ENCODE measurements at regions not wholly inside any gene's neighbourhood (a gene's known extent, or its start where the extent isn't known, plus 50 kb on each side); places are given as distances from the start of the nearest gene placed in this dataset.

GRCh38 chr4:65798498-65799127 lies 128.3 kb upstream of the EPHA5 start:
- no peak overlapping the region for H3K27ac ChIP-seq (ENCODE audit: low read depth, low read length)
- H3K4me1 ChIP-seq (ENCODE audit: insufficient read depth, low read length): no peaks in the 10 kb centered on the region
- no peaks in the 10 kb centered on the region for H3K36me3 ChIP-seq (ENCODE audit: insufficient read depth, low read length)
- H3K9me3 ChIP-seq (ENCODE audit: insufficient read depth, low read depth, low read length): no peaks in the 10 kb centered on the region
- H3K27me3 ChIP-seq (ENCODE audit: insufficient read depth, low read length): no peaks in the 10 kb centered on the region
- DNase-seq (ENCODE audit: low read depth): peak; percentile 10
- H3K4me3 ChIP-seq (ENCODE audit: insufficient read depth, low read depth, low read length): no peak overlapping the region
- TF ChIP-seq CTCF (IDR thresholded peaks at IDR 0.05; ENCODE audit: insufficient read depth, low read depth, low read length): no peak
- TF ChIP-seq EZH2 (IDR thresholded peaks at IDR 0.05; ENCODE audit: insufficient read depth, low read length): no peak
- Mint-ChIP-seq H3K36me3 (ENCODE audit: low read depth, unreplicated experiment) (no peaks in the 10 kb centered on the region), H3K9me3 (ENCODE audit: unreplicated experiment) (no peaks in the 10 kb centered on the region), H3K27me3 (ENCODE audit: low read depth, unreplicated experiment) (no peaks in the 10 kb centered on the region), H3K4me1 (ENCODE audit: low read depth, unreplicated experiment) (peaks cover 7% of the 10 kb centered on the region), H3K4me3 (ENCODE audit: unreplicated experiment) (no peak overlapping the region), H3K27ac (ENCODE audit: unreplicated experiment) (no peak overlapping the region)
- no peak overlapping the region for H3K4me2 ChIP-seq (ENCODE audit: low read length)
- H3K9ac ChIP-seq (ENCODE audit: low read length): no peak overlapping the region
- H2AFZ ChIP-seq (ENCODE audit: low read depth, low read length): peak overlapping the region; percentile 15
- H3K79me2 ChIP-seq (ENCODE audit: insufficient read depth, low read length): no peaks in the 10 kb centered on the region
- FAIRE-seq: no peak
- H4K20me1 ChIP-seq (ENCODE audit: insufficient read depth, low read length): no peaks in the 10 kb centered on the region

DNA sequence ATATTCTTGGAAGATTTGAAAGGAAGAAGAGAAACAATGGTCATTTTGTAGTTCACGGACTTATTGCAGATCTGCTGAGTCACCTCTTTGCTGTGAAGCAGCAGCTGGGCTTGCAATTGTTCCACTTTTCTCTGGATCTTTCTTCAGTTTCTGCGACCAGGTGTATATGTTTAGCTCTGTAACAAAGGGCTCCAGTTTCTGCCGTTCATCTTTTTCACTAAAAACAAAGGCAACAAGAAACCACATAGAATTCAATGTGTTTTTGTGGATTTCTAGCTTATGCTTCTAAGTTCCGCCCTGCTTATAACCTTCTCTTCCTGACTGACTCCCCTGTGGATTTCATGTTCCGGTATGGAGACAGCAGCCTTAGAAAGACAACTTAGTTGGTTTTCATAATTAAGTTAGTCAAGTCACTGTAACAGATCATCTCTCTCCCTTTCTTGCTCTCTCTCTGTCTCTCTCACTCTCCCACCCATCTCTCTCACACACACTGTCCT lies 121.6 kb upstream of the EPHA5 start:
- Histone ChIP-seq H3K4me2 (ENCODE audit: low read length) (peak overlapping the region; percentile 72), H3K9ac (ENCODE audit: low read length) (peak overlapping the region; percentile 25), H3K79me2 (ENCODE audit: insufficient read depth, low read length) (no peaks in the 10 kb centered on the region), H4K20me1 (ENCODE audit: insufficient read depth, low read length) (no peaks in the 10 kb centered on the region), H3K36me3 (ENCODE audit: insufficient read depth, low read length) (no peaks in the 10 kb centered on the region), H3K27me3 (ENCODE audit: insufficient read depth, low read length) (no peaks in the 10 kb centered on the region), H3K4me1 (ENCODE audit: insufficient read depth, low read length) (peaks cover 5% of the 10 kb centered on the region), H2AFZ (ENCODE audit: low read depth, low read length) (peak overlapping the region; percentile 59), H3K9me3 (ENCODE audit: insufficient read depth, low read depth, low read length) (no peaks in the 10 kb centered on the region), H3K27ac (ENCODE audit: low read depth, low read length) (no peak overlapping the region), H3K4me3 (ENCODE audit: insufficient read depth, low read depth, low read length) (no peak overlapping the region)
- Mint-ChIP-seq H3K4me3 (ENCODE audit: unreplicated experiment) (no peak overlapping the region), H3K36me3 (ENCODE audit: low read depth, unreplicated experiment) (no peaks in the 10 kb centered on the region), H3K9me3 (ENCODE audit: unreplicated experiment) (no peaks in the 10 kb centered on the region), H3K27me3 (ENCODE audit: low read depth, unreplicated experiment) (no peaks in the 10 kb centered on the region), H3K27ac (ENCODE audit: unreplicated experiment) (peak overlapping the region; percentile 42), H3K4me1 (ENCODE audit: low read depth, unreplicated experiment) (peaks cover 13% of the 10 kb centered on the region)
- DNase-seq (ENCODE audit: low read depth) (peak; percentile 61), FAIRE-seq (peak; percentile 47)
- TF ChIP-seq CTCF (IDR thresholded peaks at IDR 0.05; ENCODE audit: insufficient read depth, low read depth, low read length): no peak
- no peak for TF ChIP-seq EZH2 (IDR thresholded peaks at IDR 0.05; ENCODE audit: insufficient read depth, low read length)

- Mint-ChIP-seq H3K9me3 (ENCODE audit: unreplicated experiment) (no peaks in the 10 kb centered on the region), H3K27ac (ENCODE audit: unreplicated experiment) (peak overlapping the region; percentile 3), H3K36me3 (ENCODE audit: low read depth, unreplicated experiment) (no peaks in the 10 kb centered on the region), H3K4me3 (ENCODE audit: unreplicated experiment) (no peak overlapping the region), H3K27me3 (ENCODE audit: low read depth, unreplicated experiment) (no peaks in the 10 kb centered on the region), H3K4me1 (ENCODE audit: low read depth, unreplicated experiment) (peaks cover 13% of the 10 kb centered on the region)
- H4K20me1 ChIP-seq (ENCODE audit: insufficient read depth, low read length): no peaks in the 10 kb centered on the region
- no peaks in the 10 kb centered on the region for H3K27me3 ChIP-seq (ENCODE audit: insufficient read depth, low read length)
- peak overlapping the region; percentile 25 for H3K9ac ChIP-seq (ENCODE audit: low read length)
- no peak overlapping the region for H3K27ac ChIP-seq (ENCODE audit: low read depth, low read length)
- H3K9me3 ChIP-seq (ENCODE audit: insufficient read depth, low read depth, low read length): no peaks in the 10 kb centered on the region
- DNase-seq (ENCODE audit: low read depth) (no peak), FAIRE-seq (no peak)
- peaks cover 5% of the 10 kb centered on the region for H3K4me1 ChIP-seq (ENCODE audit: insufficient read depth, low read length)
- peak overlapping the region; percentile 59 for H2AFZ ChIP-seq (ENCODE audit: low read depth, low read length)
- no peaks in the 10 kb centered on the region for H3K79me2 ChIP-seq (ENCODE audit: insufficient read depth, low read length)
- H3K4me3 ChIP-seq (ENCODE audit: insufficient read depth, low read depth, low read length): no peak overlapping the region
- H3K36me3 ChIP-seq (ENCODE audit: insufficient read depth, low read length): no peaks in the 10 kb centered on the region
- H3K4me2 ChIP-seq (ENCODE audit: low read length): peak overlapping the region; percentile 72
- TF ChIP-seq EZH2 (IDR thresholded peaks at IDR 0.05; ENCODE audit: insufficient read depth, low read length): no peak
- TF ChIP-seq CTCF (IDR thresholded peaks at IDR 0.05; ENCODE audit: insufficient read depth, low read depth, low read length): no peak
Observed at GRCh38 chr4:65791111-65791811, 121.0 kb upstream of the EPHA5 start.

Data from astrocyte (in vitro differentiated cells and primary cell).